ENCODE measurements at regions not wholly inside any gene's neighbourhood (a gene's known extent, or its start where the extent isn't known, plus 50 kb on each side); places are given as distances from the start of the nearest gene placed in this dataset.

GRCh38 chr2:234423884-234424283, 73.0 kb downstream of the ARL4C start:
- Histone ChIP-seq H3K9me3 (ENCODE audit: low read length) (peaks cover 2% of the 10 kb centered on the region; the same call in 1 of the 2 replicates), H3K79me2 (ENCODE audit: insufficient read depth, low read depth, low read length) (no peaks in the 10 kb centered on the region), H2AFZ (ENCODE audit: low read length) (peak overlapping the region; percentile 78; the same call in 1 of the 2 replicates), H3K9me2 (ENCODE audit: insufficient read depth, low read length) (no peaks in the 10 kb centered on the region), H4K20me1 (ENCODE audit: insufficient read depth, low read length) (no peaks in the 10 kb centered on the region), H3K36me3 (ENCODE audit: insufficient read depth, low read length) (no peaks in the 10 kb centered on the region), H3K4me2 (ENCODE audit: low read length) (peak overlapping the region; percentile 52), H3K27ac (ENCODE audit: low read depth, low read length, poor library complexity, severe bottlenecking) (peak overlapping the region; percentile 94), H3K4me3 (ENCODE audit: low read depth, low read length, poor library complexity, severe bottlenecking) (no peak overlapping the region), H3K4me1 (ENCODE audit: insufficient read depth, low read length, poor library complexity, severe bottlenecking) (peaks cover 79% of the 10 kb centered on the region)
- POLR2A ChIA-PET, result interaction anchor here (0.6 to 6.5 kb wide), 3 partner anchors 12 to 53 kb away, joined by 4 to 55 read pairs (median 5); no protein-coding TSS in a partner anchor
- intact Hi-C loops (cut with micrococcal nuclease; ENCODE audit: unreplicated experiment), result loop anchor here (1.0 kb wide), 1 partner anchor 132 kb away; no protein-coding TSS in a partner anchor
- TF ChIP-seq CTCF (conservative IDR thresholded peaks at IDR 0.05; ENCODE audit: low read length), result no peak
- TF ChIP-seq EZH2phosphoT487 (IDR thresholded peaks at IDR 0.05; ENCODE audit: borderline replicate concordance, low read depth, low read length), result no peak
- CTCF ChIA-PET (ENCODE audit: unreplicated experiment), result no interaction called here
- no TSS peak for BruUV-seq (replicated peaks)
- no peak for DNase-seq (ENCODE audit: low spot score)

GRCh38 chr2:234422981-234423431, 73.9 kb downstream of the ARL4C start:
- TF ChIP-seq CTCF (conservative IDR thresholded peaks at IDR 0.05; ENCODE audit: low read length), result no peak
- no peak for TF ChIP-seq EZH2phosphoT487 (IDR thresholded peaks at IDR 0.05; ENCODE audit: borderline replicate concordance, low read depth, low read length)
- H4K20me1 ChIP-seq (ENCODE audit: insufficient read depth, low read length), result no peaks in the 10 kb centered on the region
- no peaks in the 10 kb centered on the region for H3K9me2 ChIP-seq (ENCODE audit: insufficient read depth, low read length)
- CTCF ChIA-PET (ENCODE audit: unreplicated experiment), result interaction anchor here (1.0 to 1.5 kb wide), 3 partner anchors 11 to 60 kb away, joined by 3 read pairs; no protein-coding TSS in a partner anchor
- no peaks in the 10 kb centered on the region for H3K79me2 ChIP-seq (ENCODE audit: insufficient read depth, low read depth, low read length)
- peak overlapping the region; percentile 52 for H3K4me2 ChIP-seq (ENCODE audit: low read length)
- H3K36me3 ChIP-seq (ENCODE audit: insufficient read depth, low read length), result no peaks in the 10 kb centered on the region; the same call in 1 of the 2 replicates
- no TSS peak for BruUV-seq (replicated peaks)
- H2AFZ ChIP-seq (ENCODE audit: low read length), result peak overlapping the region; percentile 78; the same call in 1 of the 2 replicates
- peak; percentile 67 for DNase-seq (ENCODE audit: low spot score)
- intact Hi-C loops (cut with micrococcal nuclease; ENCODE audit: unreplicated experiment), result loop anchor here (1.0 kb wide), 1 partner anchor 131 kb away; no protein-coding TSS in a partner anchor
- peak overlapping the region; percentile 16 for H3K4me3 ChIP-seq (ENCODE audit: low read depth, low read length, poor library complexity, severe bottlenecking)
- H3K4me1 ChIP-seq (ENCODE audit: insufficient read depth, low read length, poor library complexity, severe bottlenecking), result peaks cover 79% of the 10 kb centered on the region
- POLR2A ChIA-PET, result interaction anchor here (0.6 to 6.5 kb wide), 12 partner anchors 8 to 394 kb away, joined by 3 to 55 read pairs (median 4); no protein-coding TSS in a partner anchor
- peak overlapping the region; percentile 94 for H3K27ac ChIP-seq (ENCODE audit: low read depth, low read length, poor library complexity, severe bottlenecking)
- H3K9me3 ChIP-seq (ENCODE audit: low read length), result peaks cover 6% of the 10 kb centered on the region; the same call in 1 of the 2 replicates

GRCh38 chr2:234422273-234422732, 74.6 kb downstream of the ARL4C start:
- H3K4me3 ChIP-seq (ENCODE audit: low read depth, low read length, poor library complexity, severe bottlenecking), result no peak overlapping the region
- H3K4me2 ChIP-seq (ENCODE audit: low read length), result peak overlapping the region; percentile 52
- no TSS peak for BruUV-seq (replicated peaks)
- H3K4me1 ChIP-seq (ENCODE audit: insufficient read depth, low read length, poor library complexity, severe bottlenecking), result peaks cover 72% of the 10 kb centered on the region
- H3K36me3 ChIP-seq (ENCODE audit: insufficient read depth, low read length), result no peaks in the 10 kb centered on the region; the same call in 1 of the 2 replicates
- no peaks in the 10 kb centered on the region for H4K20me1 ChIP-seq (ENCODE audit: insufficient read depth, low read length)
- intact Hi-C loops (cut with micrococcal nuclease; ENCODE audit: unreplicated experiment), result no loop called here
- H2AFZ ChIP-seq (ENCODE audit: low read length), result peak overlapping the region; percentile 78; the same call in 1 of the 2 replicates
- no peak for TF ChIP-seq CTCF (conservative IDR thresholded peaks at IDR 0.05; ENCODE audit: low read length)
- no peak for TF ChIP-seq EZH2phosphoT487 (IDR thresholded peaks at IDR 0.05; ENCODE audit: borderline replicate concordance, low read depth, low read length)
- H3K79me2 ChIP-seq (ENCODE audit: insufficient read depth, low read depth, low read length), result no peaks in the 10 kb centered on the region
- H3K9me2 ChIP-seq (ENCODE audit: insufficient read depth, low read length), result no peaks in the 10 kb centered on the region
- CTCF ChIA-PET (ENCODE audit: unreplicated experiment), result interaction anchor here (1.0 to 1.5 kb wide), 3 partner anchors 10 to 61 kb away, joined by 3 read pairs; no protein-coding TSS in a partner anchor
- peaks cover 12% of the 10 kb centered on the region; the same call in 1 of the 2 replicates for H3K9me3 ChIP-seq (ENCODE audit: low read length)
- DNase-seq (ENCODE audit: low spot score), result no peak
- POLR2A ChIA-PET, result interaction anchor here (0.8 to 6.5 kb wide), 13 partner anchors 10 to 131 kb away, joined by 3 to 55 read pairs (median 3); no protein-coding TSS in a partner anchor
- H3K27ac ChIP-seq (ENCODE audit: low read depth, low read length, poor library complexity, severe bottlenecking), result peak overlapping the region; percentile 94
